GM21447 (cell line): ENCODE measurements at regions not wholly inside any gene's neighbourhood (a gene's known extent, or its start where the extent isn't known, plus 50 kb on each side); places are given as distances from the start of the nearest gene placed in this dataset.
"Not testable (repeated sequence)": the region's sequence is repeated elsewhere in the genome, so short reads cannot be mapped to it uniquely, and the experiment has no call there.

Experiments
- ATAC-seq: cut with Tn5 transposase; IDR thresholded peaks from one replicate; pipeline ENCODE4 v1.9.1; 2021; ENCODE audit not compliant: unreplicated experiment

DNA sequence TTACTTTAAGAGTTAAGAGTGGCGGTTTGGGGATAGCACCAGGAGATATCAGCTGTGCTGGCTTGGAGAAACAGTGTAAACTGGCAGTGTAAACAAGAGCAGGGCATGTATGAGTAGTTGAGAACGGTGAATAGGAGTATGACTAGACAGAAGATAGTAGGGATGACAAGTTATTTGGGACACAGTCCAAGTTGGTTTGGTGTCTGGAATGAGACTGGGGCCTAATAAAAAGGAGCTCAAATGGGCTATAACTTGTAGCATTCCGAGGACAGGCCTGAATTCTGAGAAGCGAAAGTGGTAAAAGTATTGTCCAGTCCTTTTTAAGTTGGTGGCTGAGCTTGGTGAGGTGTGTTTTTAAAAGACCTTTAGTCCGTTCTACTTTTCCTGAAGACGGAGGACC, 883.9 kb upstream of the CITED2 start:
- not testable (repeated sequence) for ATAC-seq

- ATAC-seq, result no peak
Measured at GRCh38 chr6:140256248-140256647, 881.8 kb upstream of the CITED2 start.

DNA sequence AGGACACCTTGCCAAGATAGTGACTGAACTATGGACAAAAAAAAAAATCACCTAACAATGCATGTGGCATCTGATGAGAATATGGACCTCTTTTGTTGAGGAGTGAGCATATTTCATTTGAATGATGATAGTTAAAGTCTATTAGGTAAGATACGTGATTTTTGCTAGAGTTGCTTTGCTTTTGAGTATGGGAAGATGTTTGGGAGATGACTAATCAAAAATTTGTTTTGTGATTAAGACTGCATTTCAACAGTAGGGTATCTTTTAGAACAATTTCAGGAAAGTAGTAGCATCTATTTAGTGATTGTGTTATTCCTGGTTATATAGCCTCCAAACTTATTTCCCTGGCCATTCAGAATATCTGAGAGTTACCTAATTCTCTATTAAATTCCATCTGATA, 878.6 kb upstream of the CITED2 start:
- no peak for ATAC-seq

DNA sequence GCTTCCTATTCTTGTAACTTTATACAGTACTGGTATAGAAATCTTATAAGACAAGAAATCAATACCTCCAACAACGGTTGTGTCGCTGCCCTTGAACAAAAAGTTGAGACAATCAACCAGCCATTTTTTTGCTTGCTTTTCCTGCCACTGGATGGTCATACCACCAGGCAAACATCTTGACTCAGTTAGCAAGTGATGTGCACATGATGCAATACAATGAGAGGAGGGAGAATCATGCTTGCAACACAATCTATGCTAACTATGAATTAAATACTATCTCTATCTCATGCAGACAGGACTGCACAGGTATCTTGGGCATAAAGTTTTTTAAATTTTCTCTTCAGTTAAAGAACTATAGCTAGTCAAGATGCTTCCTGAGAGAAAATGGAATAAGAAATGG, 877.7 kb upstream of the CITED2 start:
- ATAC-seq, result no peak

DNA sequence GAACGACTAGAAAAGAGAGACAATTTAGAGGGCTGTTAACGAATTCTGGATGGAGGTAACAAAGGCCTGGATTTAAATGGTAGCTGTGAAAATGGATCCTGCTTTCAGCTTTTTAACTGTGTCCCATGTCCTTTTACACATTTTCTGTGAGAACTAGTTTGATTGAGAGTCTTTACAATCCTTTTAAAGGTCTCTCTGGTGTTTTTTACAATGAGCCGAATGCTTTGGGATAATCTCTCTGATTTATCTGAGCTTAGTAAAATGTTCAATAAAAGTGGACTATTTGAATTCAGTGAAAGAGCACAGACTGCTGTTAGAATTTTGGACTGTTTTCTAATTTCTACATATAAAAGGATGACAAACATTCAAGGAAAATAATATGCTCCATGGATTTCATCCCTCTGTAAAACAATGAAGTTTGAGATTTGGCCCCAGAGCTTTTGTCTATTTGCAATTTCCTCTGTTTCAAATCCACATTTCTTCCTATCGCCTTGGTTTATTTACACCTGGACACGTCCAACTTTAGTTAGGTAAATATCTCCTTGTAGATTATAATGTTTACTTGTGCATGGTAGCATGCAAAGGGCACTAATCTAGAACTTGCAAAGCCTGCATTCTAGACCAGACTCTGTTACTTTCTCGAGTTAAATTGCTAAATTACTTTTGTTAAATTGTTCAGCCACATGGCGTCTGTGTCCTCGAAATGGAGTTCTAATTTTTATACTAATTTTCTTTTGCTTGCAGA, 871.0 kb upstream of the CITED2 start:
- ATAC-seq, result no peak

DNA sequence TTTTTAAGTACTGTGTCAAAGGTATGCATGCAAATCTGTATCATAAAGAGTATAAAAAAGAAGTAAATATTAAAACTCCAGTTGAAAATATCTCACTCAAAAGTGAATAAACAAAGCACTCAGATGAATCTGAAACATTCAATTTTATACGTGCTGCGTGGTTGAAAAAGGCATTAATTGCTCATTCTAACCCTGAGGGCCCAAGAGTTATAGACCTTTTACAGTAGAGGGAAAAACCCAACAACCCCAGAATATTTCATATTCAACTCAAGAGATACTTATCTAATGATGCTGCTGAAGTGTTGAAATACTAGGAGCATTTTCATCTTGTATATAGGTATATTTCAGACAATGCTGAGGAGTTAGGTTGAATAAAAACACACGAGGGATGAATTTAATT, 862.8 kb upstream of the CITED2 start:
- no peak for ATAC-seq

GRCh38 chr6:140236732-140237131, 862.3 kb upstream of the CITED2 start:
- ATAC-seq, result no peak

DNA sequence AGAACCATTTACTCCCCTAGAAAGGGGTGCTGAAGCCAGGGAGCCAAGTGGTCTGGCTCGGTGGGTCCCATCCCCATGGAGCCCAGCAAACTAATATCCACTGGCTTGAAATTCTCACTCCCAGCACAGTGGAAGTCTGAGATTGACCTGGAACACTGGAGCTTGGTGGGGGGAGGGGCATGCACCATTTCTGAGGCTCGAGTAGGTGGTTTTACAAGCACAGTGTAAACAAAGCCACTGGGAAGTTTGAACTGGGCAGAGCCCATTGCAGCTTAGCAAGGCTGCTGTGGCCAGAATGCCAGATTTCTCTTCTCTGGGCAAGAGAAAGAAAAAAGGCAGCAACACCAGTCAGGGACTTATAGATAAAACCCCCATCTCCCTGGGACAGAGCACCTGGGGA, 855.8 kb upstream of the CITED2 start:
- no peak for ATAC-seq

GRCh38 chr6:140228491-140228890, 854.0 kb upstream of the CITED2 start:
- no peak for ATAC-seq

DNA sequence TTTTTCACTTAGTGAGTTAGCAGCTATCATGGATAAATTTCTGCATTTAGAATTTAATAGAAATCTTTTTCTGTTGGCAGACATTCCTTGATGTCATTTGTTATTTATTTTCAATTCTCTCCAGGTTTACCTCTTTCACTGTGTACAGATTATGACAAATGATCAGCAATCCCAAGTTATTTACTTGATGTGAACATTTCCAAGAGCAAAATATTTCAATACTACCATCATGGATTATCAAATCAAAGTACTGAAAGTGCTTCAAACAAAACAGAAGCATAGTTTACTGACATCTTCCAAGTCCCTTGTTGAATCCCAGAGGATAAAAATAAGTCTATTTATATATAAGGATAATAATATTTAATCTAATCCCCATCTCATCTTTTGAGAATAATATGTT, 852.2 kb upstream of the CITED2 start:
- no peak for ATAC-seq

DNA sequence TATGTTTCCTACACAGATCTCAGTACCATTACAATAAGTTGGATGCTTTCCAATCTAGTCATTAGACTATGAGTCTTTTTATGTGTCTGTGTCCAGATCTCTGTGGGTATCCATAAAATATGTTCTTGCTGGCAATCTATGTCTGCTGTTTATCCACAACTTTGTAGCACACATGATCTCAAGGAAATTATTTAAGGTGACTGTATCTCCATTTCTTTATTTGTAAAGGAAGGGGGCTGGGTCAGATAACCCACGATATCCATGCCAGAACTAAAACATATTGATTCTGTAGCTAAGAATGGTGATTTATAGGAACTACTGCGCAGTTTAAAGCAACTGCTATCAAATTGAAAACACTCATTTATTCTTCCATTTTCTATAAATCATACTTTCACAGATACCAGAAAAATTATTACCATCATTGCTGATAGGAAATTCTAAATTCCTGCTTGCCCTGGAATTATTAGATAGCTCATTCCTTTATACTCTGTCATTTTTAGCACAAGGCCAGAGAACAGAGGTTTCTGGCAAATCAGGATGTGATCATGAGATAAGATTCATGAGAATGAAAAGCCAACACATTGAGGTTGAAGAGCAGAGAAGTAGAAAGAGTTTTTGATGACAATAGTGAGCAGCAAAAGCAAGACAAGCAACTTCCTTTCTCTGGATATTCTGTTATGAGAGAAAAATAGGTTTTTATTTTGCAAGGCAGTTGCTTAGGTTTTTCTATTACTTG, 851.4 kb upstream of the CITED2 start:
- no peak for ATAC-seq

DNA sequence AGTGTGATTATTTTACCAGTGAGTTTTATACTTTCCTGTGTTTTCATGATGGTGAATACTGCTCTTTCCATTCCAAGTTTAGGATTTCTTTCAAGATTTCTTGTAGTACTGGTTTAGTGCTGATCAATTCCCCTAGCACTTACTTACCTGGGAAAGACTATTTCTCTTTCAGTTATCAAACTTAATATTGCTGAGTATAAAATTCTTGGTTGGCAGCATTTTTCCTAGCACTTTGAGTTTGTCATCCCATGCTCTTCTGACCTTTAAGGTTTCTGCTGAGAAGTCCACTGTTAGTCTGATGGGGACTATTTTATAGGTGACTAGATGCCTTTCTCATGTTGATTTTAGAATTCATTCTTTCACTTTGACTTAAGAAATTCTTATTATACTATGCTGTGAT, 842.8 kb upstream of the CITED2 start:
- ATAC-seq, result no peak

GRCh38 chr6:140209775-140210174, 835.3 kb upstream of the CITED2 start:
- ATAC-seq, result no peak

- ATAC-seq, result no peak
Measured at GRCh38 chr6:140208286-140208685, 833.8 kb upstream of the CITED2 start.

GRCh38 chr6:140205795-140206593, 831.5 kb upstream of the CITED2 start:
- no peak for ATAC-seq

GRCh38 chr6:140204154-140204553, 829.7 kb upstream of the CITED2 start:
- no peak for ATAC-seq

DNA sequence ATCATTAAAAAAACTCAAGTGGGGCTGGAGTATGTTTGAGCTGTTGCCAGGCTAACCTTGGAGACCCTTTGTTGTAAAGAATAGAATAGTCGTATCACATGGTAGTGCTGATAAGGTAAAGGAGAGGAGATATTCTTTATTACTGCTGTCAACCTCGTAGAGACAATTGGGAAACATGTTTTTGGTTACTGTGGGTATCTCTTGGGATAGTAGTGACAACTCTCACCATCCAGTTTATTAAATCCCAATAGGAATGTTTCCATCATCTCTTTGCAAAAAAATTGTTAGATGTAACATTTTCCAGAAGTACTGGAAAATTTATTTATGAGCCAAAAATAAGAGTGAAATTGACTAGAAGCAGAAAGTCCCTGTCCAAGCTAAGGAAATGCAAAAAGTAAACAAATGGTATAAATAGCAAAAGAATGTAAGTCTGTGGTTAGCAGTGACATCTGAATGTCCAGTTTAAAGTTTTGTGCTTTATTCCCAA, 829.3 kb upstream of the CITED2 start:
- no peak for ATAC-seq

GRCh38 chr6:140202964-140203515, 828.6 kb upstream of the CITED2 start:
- no peak for ATAC-seq

GRCh38 chr6:140201787-140202458, 827.5 kb upstream of the CITED2 start:
- no peak for ATAC-seq

DNA sequence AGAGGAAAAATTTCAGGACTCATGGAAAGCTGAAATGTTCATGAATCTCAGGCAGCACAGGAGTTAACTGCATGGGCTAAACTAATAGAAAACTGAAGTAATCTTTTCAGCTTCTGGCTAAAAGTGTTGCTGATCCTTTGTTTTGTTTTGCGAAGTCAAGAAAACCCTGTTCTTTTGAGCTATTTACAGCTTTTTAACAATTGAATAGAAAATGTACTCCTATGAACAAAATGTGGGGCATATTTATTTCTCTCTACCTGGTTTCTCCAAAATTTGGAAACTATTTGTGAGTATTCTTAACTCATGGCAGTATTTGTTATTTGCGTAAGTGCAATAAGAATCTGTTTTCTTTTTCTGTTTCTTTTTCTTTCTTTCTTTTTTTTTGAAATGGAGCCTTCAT, 818.8 kb upstream of the CITED2 start:
- ATAC-seq, result no peak

DNA sequence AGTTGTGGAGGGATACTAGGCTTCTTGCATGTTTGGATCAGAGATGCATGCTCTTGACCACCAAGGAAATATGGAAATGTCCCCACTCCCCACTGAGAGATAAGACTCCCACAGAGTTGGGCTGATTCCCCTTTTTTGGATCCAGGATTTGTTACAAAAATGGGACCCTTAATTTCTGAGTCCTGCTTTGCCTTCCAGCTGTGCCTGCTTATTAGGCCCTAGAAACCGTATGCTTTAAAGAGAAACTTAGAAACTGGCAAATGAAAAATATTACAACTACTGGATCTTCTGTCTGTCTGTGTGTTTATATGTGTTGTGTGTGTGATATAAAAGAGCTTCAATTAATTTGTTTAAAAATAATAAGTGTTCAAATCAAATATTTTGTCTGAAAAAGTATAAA, 817.6 kb upstream of the CITED2 start:
- ATAC-seq, result no peak
